Left lung (tissue), 4 donors: ENCODE measurements at regions not wholly inside any gene's neighbourhood (a gene's known extent, or its start where the extent isn't known, plus 50 kb on each side); places are given as distances from the start of the nearest gene placed in this dataset.
"Not testable (repeated sequence)": the region's sequence is repeated elsewhere in the genome, so short reads cannot be mapped to it uniquely, and the experiment has no call there.

Experiments used
- ATAC-seq: fragments of 200-7000 bp; cut with Tn5 transposase; one replicate; pipeline ENCODE4 v1.9.1; 2020; ENCODE audit warnings: moderate library complexity
- DNase-seq, 4 donors: peaks; one replicate each; pipeline ENCODE4 v3.0.0-alpha.2; 2013 to 2020
- H3K27ac ChIP-seq, 2 donors: fragments of 200-600 bp; sonication (generic) in 1 of 2; one replicate each; pipeline versions ENCODE4 v1.5.0 to v1.8.0; 2020 to 2021
- H3K27me3 ChIP-seq, 2 donors: fragments of 200-600 bp; sonication (generic) in 1 of 2; one replicate each; pipeline versions ENCODE4 v1.5.0 to v1.8.0; 2020 to 2021
- H3K36me3 ChIP-seq, 2 donors: fragments of 200-600 bp; sonication (generic) in 1 of 2; one replicate each; pipeline versions ENCODE4 v1.5.0 to v1.8.0; 2020 to 2021
- H3K4me1 ChIP-seq, 2 donors: fragments of 200-600 bp; one replicate each; pipeline ENCODE4 v1.8.0; 2021
- H3K4me3 ChIP-seq, 2 donors: fragments of 200-600 bp; sonication (generic) in 1 of 2; one replicate each; pipeline versions ENCODE4 v1.5.0 to v1.8.0; 2020 to 2021; ENCODE audit warnings: mild to moderate bottlenecking in 1 of 2
- H3K9me3 ChIP-seq, 2 donors: fragments of 200-600 bp; sonication (generic) in 1 of 2; one replicate each; pipeline versions ENCODE4 v1.5.0 to v1.8.0; 2020 to 2021
- intact Hi-C, 2 donors: fragments of 100-400 bp; cut with DNase I; formaldehyde crosslinking; loops; one replicate each; pipeline versions ENCODE4 v1.11.2 to v1.14.2; 2022
- TF ChIP-seq, protein P1 (sequence below), 2 donors: fragments of 200-600 bp; sonication (generic) in 1 of 2; IDR thresholded peaks; one replicate each; pipeline versions ENCODE4 v1.5.0 to v1.8.0; 2021; ENCODE audit warnings: antibody characterized with exemption in 2 of 2
- donor health status: DM: no; HTN: yes; CAD: no.
- donor health status: DM: no; HTN: no; CAD: no.

DNA sequence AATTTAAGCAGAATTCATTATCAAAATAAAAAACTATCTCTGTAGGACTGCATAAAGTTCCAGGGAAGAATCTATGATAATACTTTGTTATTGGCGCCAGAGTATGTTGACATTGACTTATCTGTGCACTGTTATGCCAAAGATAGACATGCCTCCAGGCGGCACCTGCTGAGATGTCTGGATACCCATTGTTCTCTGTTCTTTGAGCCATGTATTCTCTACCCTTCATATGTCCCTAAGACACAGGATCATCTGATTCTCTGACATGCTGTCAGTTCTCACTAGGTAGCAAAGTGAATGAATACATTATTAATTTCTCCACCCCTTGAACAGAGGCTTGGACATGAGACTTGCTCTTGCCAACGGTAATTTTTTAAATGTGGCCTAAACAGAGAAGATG is 517.8 kb upstream of the SLITRK5 start:
- Histone ChIP-seq H3K4me1 (no peaks in the 10 kb centered on the region), H3K4me3 (no peak overlapping the region), H3K9me3 (peaks cover 0 to 7% of the 10 kb centered on the region in 2 donors), H3K36me3 (no peaks in the 10 kb centered on the region), H3K27ac (no peak overlapping the region), H3K27me3 (no peaks in the 10 kb centered on the region)
- intact Hi-C loops: no loop called here
- no peak for ATAC-seq
- DNase-seq: no peak
- TF ChIP-seq, protein P1, sequence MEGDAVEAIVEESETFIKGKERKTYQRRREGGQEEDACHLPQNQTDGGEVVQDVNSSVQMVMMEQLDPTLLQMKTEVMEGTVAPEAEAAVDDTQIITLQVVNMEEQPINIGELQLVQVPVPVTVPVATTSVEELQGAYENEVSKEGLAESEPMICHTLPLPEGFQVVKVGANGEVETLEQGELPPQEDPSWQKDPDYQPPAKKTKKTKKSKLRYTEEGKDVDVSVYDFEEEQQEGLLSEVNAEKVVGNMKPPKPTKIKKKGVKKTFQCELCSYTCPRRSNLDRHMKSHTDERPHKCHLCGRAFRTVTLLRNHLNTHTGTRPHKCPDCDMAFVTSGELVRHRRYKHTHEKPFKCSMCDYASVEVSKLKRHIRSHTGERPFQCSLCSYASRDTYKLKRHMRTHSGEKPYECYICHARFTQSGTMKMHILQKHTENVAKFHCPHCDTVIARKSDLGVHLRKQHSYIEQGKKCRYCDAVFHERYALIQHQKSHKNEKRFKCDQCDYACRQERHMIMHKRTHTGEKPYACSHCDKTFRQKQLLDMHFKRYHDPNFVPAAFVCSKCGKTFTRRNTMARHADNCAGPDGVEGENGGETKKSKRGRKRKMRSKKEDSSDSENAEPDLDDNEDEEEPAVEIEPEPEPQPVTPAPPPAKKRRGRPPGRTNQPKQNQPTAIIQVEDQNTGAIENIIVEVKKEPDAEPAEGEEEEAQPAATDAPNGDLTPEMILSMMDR (IDR thresholded peaks at IDR 0.05): no peak

- intact Hi-C loops: no loop called here
- DNase-seq: no peak
These were observed 504.8 kb upstream of the SLITRK5 start for GRCh38 chr13:87166348-87166747.

DNA sequence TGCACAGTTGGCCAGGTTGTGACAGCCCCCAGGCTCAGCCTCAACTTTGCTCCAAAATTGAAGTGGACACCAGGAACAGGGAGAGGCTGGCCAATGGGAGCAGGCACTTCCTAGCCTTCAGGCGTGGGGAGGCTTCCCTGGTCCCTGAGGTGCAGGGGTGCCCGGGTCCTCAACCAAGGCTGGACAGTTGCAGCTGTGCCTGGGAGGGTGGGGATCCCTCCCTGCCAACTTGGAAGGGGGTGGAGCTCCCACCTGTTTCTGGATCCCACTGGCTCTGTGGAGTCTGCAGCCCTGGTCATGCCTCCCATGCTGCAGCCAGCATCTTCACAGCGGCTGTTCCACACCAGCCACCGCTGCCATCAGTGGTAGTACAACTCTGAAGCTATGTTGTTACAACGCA is 502.8 kb upstream of the SLITRK5 start:
- Histone ChIP-seq H3K27ac (no peak overlapping the region), H3K4me3 (no peak overlapping the region), H3K4me1 (no peaks in the 10 kb centered on the region), H3K36me3 (no peaks in the 10 kb centered on the region), H3K27me3 (no peaks in the 10 kb centered on the region), H3K9me3 (peaks cover 0 to 13% of the 10 kb centered on the region in 2 donors)
- intact Hi-C loops: no loop called here
- TF ChIP-seq, protein P1 (IDR thresholded peaks at IDR 0.05): no peak
- ATAC-seq (no peak), DNase-seq (peak in 1 of 4 donors; percentile 51)

More at GRCh38 chr13:87166348-87166747, 504.8 kb upstream of the SLITRK5 start:
- ATAC-seq: no peak
- no peak overlapping the region for H3K4me3 ChIP-seq
- H3K9me3 ChIP-seq: peaks cover 0 to 29% of the 10 kb centered on the region in 2 donors
- H3K4me1 ChIP-seq: no peaks in the 10 kb centered on the region
- H3K36me3 ChIP-seq: no peaks in the 10 kb centered on the region
- TF ChIP-seq, protein P1 (IDR thresholded peaks at IDR 0.05): no peak
- no peak overlapping the region for H3K27ac ChIP-seq
- H3K27me3 ChIP-seq: no peaks in the 10 kb centered on the region

- Histone ChIP-seq H3K36me3 (no peaks in the 10 kb centered on the region), H3K9me3 (peaks cover 0 to 13% of the 10 kb centered on the region in 2 donors), H3K27ac (no peak overlapping the region), H3K4me1 (no peaks in the 10 kb centered on the region), H3K27me3 (no peaks in the 10 kb centered on the region), H3K4me3 (no peak overlapping the region)
- ATAC-seq (no peak), DNase-seq (no peak)
- TF ChIP-seq, protein P1 (IDR thresholded peaks at IDR 0.05): no peak
- intact Hi-C loops: no loop called here
These were observed 501.8 kb upstream of the SLITRK5 start for GRCh38 chr13:87169337-87169736.

DNA sequence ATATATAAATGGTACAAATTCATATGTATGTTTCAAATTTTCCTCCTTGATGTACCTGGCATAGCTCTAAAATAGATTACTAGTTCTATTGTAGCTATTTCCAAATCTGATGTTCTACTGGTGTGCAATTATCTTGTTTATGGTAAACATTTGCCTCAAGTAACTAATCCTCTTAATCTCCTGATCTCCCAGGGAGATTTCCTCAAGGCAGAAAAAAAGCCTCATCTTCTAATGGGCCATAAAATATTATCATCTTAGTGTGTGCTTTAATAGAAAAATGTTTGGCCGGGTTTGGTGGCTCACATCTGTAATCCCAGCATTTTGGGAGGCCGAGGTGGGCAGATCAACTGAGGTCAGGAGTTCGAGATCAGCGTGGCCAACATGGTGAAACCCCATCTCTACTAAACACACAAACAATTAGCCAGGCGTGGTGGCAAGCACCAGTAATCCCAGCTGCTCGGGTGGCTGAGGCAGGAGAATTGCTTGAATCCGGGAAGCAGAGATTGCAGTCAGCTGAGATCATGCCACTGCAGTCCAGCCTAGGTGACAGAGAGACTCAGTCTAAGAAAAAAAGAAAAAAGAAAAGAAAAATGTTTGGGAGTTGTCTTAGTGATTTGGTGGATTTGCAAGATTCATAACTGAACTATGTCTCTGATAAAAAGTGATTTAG is 498.9 kb upstream of the SLITRK5 start:
- Histone ChIP-seq H3K27me3 (no peaks in the 10 kb centered on the region), H3K4me3 (no peak overlapping the region), H3K9me3 (peaks cover 0 to 10% of the 10 kb centered on the region in 2 donors), H3K36me3 (no peaks in the 10 kb centered on the region), H3K4me1 (no peaks in the 10 kb centered on the region), H3K27ac (no peak overlapping the region)
- ATAC-seq (no peak), DNase-seq (no peak)
- intact Hi-C loops: no loop called here
- TF ChIP-seq, protein P1 (IDR thresholded peaks at IDR 0.05): no peak

GRCh38 chr13:87185138-87185537 is 486.0 kb upstream of the SLITRK5 start:
- H3K4me1 ChIP-seq, H3K27ac ChIP-seq, intact Hi-C loops, H3K36me3 ChIP-seq, H3K9me3 ChIP-seq, DNase-seq, ATAC-seq, H3K4me3 ChIP-seq, H3K27me3 ChIP-seq: not testable (repeated sequence)

- intact Hi-C loops, ATAC-seq, H3K36me3 ChIP-seq, H3K4me3 ChIP-seq, H3K4me1 ChIP-seq, H3K9me3 ChIP-seq, H3K27ac ChIP-seq, DNase-seq, H3K27me3 ChIP-seq: not testable (repeated sequence)
These were observed 484.5 kb upstream of the SLITRK5 start for GRCh38 chr13:87186647-87187046.

DNA sequence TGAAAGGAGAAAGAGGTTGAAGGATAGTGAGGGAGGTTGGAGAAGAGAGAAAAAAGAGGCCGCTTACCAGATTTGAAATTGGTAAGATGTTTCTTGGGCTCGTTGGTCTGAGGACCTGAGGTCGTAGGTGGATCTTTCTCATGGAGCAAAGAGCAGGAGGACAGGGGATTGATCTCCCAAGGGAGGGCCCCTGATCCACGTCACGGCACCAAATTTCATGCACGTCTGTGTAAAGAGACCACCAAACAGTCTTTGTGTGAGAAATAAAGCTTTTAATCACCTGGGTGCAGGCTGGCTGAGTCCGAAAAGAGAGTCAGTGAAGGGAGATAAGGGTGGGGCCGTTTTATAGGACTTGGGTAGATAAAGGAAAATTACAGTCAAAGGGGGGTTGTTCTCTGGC is 479.7 kb upstream of the SLITRK5 start:
- H3K4me3 ChIP-seq, DNase-seq, ATAC-seq, H3K27me3 ChIP-seq, H3K9me3 ChIP-seq, H3K36me3 ChIP-seq, H3K27ac ChIP-seq, H3K4me1 ChIP-seq, intact Hi-C loops: not testable (repeated sequence)
